Neural progenitor cell (in vitro differentiated cells): ENCODE measurements at regions not wholly inside any gene's neighbourhood (a gene's known extent, or its start where the extent isn't known, plus 50 kb on each side); places are given as distances from the start of the nearest gene placed in this dataset.

Source experiments
- EZH2 ChIP-seq: fragments of 200-600 bp; sonication (generic); IDR thresholded peaks from 2 replicates; pipeline ENCODE4 v1.6.1; 2017; ENCODE audit warnings: antibody characterized with exemption, mild to moderate bottlenecking, moderate library complexity
- TF ChIP-seq, protein P1 (sequence below): fragments of 200-600 bp; sonication (generic); IDR thresholded peaks from 2 replicates; pipeline ENCODE4 v1.5.1; 2017; ENCODE audit warnings: antibody characterized with exemption, mild to moderate bottlenecking

DNA sequence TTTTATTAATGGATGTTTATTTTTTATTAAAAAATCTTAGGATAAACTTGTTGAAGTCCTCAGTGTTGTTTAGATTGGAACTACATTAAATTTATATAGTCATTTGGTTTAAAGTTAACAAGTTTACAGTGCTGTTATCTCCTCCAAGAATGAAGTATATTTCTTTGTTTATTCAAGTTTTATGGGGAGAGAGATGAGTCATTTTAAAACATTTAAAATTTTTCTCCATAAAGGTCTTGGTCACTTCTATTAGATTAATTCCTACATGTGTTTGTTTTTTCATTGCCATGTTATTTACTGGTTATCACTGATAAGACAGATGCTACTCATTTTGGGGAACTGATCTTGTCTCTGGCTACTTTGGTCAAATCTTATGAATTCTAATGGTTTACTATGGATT is 429.6 kb downstream of the METTL15 start:
- TF ChIP-seq, protein P1, sequence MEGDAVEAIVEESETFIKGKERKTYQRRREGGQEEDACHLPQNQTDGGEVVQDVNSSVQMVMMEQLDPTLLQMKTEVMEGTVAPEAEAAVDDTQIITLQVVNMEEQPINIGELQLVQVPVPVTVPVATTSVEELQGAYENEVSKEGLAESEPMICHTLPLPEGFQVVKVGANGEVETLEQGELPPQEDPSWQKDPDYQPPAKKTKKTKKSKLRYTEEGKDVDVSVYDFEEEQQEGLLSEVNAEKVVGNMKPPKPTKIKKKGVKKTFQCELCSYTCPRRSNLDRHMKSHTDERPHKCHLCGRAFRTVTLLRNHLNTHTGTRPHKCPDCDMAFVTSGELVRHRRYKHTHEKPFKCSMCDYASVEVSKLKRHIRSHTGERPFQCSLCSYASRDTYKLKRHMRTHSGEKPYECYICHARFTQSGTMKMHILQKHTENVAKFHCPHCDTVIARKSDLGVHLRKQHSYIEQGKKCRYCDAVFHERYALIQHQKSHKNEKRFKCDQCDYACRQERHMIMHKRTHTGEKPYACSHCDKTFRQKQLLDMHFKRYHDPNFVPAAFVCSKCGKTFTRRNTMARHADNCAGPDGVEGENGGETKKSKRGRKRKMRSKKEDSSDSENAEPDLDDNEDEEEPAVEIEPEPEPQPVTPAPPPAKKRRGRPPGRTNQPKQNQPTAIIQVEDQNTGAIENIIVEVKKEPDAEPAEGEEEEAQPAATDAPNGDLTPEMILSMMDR: no peak
- no peak for TF ChIP-seq EZH2
